H1 (cell line): ENCODE measurements at regions not wholly inside any gene's neighbourhood (a gene's known extent, or its start where the extent isn't known, plus 50 kb on each side); places are given as distances from the start of the nearest gene placed in this dataset.

ENCODE experiments used
- CHD2 ChIP-seq: IDR thresholded peaks from 2 replicates; pipeline ENCODE4 v1.6.1; 2012; ENCODE audit warnings: low read length, improper control_type of control experiment
- POLR2A ChIP-seq, 2 experiments: IDR thresholded peaks; 1 replicate in 1 of 2; 2 replicates in 1 of 2; pipeline ENCODE4 v1.6.1; 2011; ENCODE audit warnings: low read depth in 2 of 2, low read length in 2 of 2, mild to moderate bottlenecking in 2 of 2; ENCODE audit errors: control extremely low read depth in 1 of 2

- no peak for TF ChIP-seq POLR2A (IDR thresholded peaks at IDR 0.05; ENCODE audit: control extremely low read depth in 1 of 2, low read depth in 2 of 2, low read length in 2 of 2)
- TF ChIP-seq CHD2 = no peak
These were observed 126.1 kb downstream of the TMEM161B start (continued) for GRCh38 chr5:88142636-88142885.
